ENCODE measurements at regions not wholly inside any gene's neighbourhood (a gene's known extent, or its start where the extent isn't known, plus 50 kb on each side); places are given as distances from the start of the nearest gene placed in this dataset.

GRCh38 chr2:187943772-187944369 is 347.8 kb upstream of the GULP1 start:
- DNase-seq: no peak

DNA sequence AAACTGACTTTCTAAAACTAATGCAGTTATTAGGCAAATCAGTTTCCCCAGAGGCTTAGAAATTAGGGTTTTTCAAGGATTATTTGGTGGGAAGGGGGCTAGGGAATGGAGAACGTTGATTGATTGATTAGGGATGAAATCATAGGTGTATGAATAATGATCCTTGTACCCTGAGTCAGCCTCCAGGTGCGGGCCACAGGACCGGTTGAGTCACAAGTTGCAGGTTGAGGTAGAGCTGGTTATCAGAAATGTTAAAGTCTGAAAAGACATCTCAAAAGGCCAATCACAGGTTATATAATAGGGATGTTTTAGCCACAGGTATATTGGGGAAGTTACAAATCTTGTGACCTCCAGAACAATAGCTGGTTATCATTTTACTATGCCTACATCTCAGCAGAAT is 341.8 kb upstream of the GULP1 start:
- DNase-seq: no peak

DNA sequence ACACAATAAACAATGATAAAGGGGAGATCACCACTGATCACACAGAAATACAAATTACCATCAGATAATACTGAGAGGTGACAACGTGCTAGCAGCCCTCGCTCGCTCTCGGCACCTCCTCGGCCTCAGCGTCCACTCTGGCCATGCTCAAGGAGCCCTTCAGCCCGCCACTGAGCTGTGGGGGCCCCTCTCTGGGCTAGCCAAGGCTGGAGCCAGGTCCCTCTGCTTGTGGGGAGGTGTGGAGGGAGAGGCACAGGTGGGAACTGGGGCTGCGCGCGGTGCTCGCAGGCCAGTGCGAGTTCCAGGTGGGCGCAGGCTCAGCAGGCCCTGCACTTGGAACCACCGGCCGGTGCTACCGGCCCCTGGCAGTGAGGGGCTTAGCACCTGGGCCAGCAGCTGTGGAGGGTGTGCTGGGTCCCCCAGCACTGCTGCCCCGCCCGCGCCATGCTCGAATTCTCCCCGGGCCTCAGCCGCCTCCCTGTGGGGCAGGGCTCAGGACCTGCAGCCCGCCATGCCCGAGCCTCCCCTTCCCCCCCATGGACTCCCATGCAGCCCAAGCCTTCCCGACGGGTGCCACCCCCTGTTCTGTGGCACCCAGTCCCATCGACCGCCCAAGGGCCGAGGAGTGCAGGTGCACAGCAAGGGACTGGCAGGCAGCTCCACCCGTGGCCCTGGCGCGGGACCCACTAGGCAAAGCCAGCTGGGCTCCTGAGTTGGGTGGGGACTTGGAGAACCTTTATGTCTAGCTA is 340.0 kb upstream of the GULP1 start:
- DNase-seq: no peak

DNA sequence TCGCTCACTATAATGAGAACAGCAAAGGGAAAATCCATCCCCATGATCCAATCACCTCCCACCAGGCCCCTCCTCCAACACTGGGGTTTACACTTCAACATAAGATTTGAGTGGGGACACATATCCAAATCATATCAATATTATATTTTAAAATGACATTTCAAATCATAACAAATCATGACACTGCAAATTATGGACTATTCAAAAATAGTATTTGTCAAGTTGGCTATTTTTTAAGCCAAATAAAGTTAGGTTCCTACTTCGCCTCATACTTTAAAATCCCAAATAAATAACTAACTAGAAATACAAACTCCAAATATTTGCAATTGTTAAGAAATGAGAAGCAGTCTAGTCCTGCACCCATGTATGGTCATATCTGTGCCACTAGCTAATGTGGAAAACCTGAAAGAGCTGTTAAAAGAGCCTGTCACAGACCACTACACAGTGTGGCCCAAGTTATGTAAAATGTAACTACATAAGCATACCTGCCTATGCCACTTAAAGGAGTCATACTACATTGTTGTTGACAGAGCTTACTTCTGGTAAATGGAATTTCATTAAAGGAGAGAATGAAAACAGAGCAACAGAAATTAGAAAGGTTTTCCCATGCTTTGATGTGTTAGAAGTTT is 334.7 kb upstream of the GULP1 start:
- no peak for DNase-seq

DNA sequence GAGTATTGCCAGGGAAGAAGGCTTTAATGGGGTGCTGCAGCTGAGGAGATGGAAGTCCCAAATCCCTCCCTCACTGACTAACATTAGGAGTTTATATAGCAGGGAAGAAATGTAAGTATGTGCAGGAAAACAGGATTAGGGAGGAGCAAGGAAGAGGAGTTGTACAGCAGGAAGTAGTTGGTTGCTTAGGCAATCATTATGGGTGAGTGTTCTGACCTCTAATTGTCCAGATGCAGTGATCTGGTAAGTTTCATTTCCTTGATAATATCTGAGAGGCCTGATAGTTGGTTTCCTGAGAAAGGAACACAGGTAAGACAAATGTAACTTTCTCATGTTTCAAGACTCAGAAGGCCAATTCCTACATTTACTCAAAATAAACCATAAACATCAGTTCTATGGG is 331.9 kb upstream of the GULP1 start:
- no peak for DNase-seq

DNA sequence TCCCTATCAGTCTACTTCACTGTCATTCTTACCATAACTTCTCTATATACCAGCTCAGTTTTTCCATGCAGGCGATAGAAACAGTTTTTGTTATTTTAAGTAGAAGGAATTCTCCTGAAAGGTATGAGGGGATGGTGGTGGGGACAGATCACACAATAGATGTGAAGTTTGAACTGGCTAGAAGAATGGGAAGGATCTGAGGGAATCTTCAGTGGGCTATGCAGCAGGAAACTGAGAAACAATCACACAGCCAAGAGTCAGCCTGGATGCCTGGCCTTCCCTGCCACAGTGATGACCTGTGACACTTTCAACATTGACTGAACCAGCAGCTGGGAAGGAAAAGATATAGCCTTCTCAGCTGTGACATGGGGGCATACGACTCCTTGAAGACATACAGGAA is 329.1 kb upstream of the GULP1 start:
- DNase-seq: no peak

GRCh38 chr2:187964746-187965145 is 326.9 kb upstream of the GULP1 start:
- DNase-seq: no peak

GRCh38 chr2:187966924-187967323 is 324.8 kb upstream of the GULP1 start:
- no peak for DNase-seq

- DNase-seq: no peak
These were observed 319.8 kb upstream of the GULP1 start for GRCh38 chr2:187971893-187972292.

DNA sequence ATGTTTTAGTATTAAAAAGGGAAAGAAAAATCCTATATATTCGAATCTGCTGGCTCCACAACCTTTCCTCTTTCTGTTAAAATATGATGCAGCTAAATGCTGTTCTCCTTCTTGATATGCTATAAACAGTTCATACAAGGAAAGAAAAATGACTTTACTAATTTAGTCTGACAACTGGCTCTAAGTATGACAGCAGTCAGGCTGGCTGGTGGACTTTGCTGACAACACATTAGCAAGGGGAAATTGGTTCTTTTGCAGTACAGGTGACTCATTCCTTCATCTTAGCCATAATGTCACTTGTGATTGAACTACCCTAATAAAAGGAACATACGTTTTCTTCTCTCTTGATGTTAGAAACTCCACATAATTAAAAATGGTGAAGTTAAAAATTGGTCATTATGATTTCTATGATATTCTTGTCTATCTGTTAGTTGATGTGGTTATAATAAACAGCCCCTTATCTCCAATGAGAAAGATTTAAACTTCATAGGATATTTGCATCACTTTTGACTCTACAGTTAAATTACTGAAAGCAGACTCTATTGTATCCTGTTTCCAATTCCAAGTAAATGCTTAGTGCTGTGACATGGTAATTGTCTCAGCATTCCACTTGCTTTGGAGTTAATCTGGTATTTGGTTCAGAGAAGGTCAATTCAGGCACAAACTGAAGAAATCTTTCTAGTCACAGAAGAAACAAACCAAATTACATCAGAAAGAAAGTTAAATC is 315.3 kb upstream of the GULP1 start:
- DNase-seq: no peak

- no peak for DNase-seq
These were observed 314.7 kb upstream of the GULP1 start for GRCh38 chr2:187976986-187977333.

- DNase-seq: no peak
These were observed 313.3 kb upstream of the GULP1 start for GRCh38 chr2:187978356-187978755.

DNA sequence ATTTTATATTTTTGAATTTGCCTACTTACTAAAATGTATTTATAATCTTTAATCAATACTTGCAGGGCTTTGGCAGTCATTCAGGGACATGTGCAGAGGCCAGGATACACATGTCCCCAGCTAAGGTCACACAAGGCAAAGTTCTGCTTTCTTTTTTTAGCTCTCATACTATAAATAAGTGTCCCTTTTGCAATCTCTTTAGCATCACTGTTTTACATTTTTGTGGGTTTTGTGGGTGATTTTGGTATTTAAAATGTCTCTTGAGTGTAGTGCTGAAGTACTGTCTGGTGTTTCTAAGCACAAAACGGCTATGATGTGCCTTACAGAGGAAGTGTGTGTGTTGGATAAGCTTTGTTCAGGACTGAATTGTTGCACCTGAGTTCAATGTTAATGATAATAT is 309.0 kb upstream of the GULP1 start:
- DNase-seq: no peak

DNA sequence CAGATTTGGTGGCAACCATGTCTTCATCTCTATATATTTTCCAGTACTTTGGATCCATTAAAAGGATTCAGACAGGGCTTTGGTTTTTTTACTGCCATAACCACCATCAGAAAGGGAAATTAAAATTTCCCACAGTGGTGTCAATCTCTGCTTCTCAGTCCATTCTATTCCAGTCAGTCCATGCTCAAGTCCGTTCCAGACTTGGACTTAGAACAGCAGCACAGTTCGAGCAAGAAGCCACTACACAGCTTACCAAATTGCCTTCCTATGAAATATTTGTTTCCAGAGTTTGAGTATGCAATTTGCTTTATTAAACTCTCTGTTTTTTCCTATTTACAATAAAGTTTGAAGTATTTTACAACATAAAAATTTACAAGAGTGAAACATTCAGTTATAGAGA is 306.5 kb upstream of the GULP1 start:
- DNase-seq: no peak

- no peak for DNase-seq
These were observed 305.8 kb upstream of the GULP1 start for GRCh38 chr2:187985923-187986322.

GRCh38 chr2:187986390-187987105 is 305.1 kb upstream of the GULP1 start:
- peak; percentile 6 for DNase-seq

DNA sequence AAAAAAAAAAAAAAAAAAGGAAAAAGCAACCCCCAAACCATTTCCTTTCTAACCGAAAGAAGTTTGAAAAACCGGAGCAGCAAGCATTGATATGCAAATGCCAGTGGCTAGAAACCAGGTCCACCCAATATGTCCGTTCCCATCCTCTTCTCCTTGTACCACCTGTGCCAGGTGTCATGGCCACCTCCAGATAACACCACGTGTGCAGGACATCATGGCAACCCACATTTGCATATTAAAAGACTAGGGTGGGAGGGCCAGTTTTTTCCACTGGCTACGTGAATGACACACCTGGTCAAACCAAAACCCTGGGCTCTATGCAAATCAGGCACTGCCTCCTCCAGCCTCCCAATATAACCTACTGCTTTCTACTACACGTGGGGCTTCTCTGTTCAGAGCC is 303.3 kb upstream of the GULP1 start:
- DNase-seq: no peak

GRCh38 chr2:187989925-187990623 is 301.6 kb upstream of the GULP1 start:
- DNase-seq: peak; percentile 35

DNA sequence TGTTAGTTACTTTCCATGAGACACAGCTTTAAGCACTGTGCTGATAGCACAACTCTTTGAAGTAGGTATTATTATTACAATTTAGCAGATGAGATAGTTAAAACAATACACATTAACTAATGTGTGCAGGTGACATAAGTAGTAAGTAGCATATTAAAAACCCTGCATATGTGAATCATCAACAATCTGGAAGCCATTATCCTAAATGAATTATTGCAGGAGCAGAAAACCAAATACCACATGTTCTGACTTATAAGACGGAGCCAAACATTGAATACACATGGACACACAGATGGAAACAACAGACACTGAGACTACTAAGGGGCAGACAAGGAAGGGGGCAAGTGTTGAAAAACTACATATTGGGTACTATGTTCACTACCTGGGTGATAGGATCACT is 300.3 kb upstream of the GULP1 start:
- DNase-seq: no peak

DNA sequence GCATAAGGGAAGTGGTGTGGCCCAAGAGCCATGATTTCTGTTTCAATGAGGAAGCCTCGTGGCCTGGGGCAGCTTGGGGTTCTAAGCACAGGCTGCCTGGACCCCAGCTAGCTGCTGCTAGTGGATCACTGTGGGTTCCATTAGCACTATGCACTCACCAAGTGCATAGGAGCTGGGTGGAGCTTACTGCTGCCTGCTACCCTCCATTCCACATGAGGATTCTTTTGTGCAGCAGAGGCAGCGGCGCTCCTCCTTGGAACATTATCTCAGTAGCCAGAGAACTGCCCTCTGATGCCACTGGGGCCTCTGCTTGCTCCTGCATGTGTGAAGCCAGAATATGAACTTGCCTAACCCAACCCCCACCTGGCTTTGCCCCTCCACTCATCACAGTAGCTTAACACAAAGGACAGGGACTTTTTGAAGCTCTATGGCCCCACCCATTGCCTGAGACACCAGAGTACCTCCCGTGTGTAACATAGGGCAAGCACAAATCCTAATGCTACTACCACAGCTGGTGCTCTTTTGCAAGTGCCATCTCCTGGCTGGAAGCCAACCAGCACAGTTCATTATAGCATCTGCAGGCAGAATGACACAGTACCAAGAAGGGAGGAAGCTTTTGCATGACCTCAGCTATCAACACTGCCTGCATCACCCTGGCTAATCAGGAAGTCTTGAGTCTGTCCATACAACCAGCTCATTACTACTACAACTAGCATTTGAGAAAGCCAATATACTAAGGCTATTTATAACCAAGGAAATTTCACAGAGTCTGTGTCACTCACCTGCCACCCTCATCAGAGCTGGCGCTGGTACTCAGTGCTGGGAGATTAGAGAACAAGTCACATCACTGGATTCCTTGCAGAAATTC is 297.0 kb upstream of the GULP1 start:
- DNase-seq: peak; percentile 39

- no peak for DNase-seq
These were observed 296.1 kb upstream of the GULP1 start for GRCh38 chr2:187995556-187995955.

DNA sequence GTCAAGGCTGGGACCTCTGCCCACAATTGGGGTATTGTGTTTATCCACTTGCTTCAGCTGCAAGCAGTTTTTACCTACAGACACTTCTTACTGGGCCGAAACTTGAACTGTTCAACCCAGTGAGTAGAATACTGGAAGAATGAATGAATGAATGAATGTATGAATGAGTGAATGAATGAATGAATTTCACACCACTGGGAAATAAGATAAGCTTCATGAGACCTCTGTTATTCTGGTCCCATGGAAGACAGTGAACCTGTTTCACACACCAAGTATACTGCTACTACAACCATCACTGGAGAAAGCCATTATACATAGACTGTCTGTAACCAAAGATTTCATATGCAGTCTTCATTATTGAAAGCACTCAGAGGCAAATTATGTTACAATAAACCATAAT is 295.0 kb upstream of the GULP1 start:
- no peak for DNase-seq

Data from DMS153 (cell line).